ENCODE measurements at regions not wholly inside any gene's neighbourhood (a gene's known extent, or its start where the extent isn't known, plus 50 kb on each side); places are given as distances from the start of the nearest gene placed in this dataset.
A peak's percentile ranks its signal among the peaks of the same experiment; 100 is the strongest.
"Not testable (repeated sequence)": the region's sequence is repeated elsewhere in the genome, so short reads cannot be mapped to it uniquely, and the experiment has no call there.

GRCh38 chr5:177664737-177665136, 64.8 kb downstream of the B4GALT7 start:
- not testable (repeated sequence) for DNase-seq

GRCh38 chr5:177665172-177665571, 65.2 kb downstream of the B4GALT7 start:
- not testable (repeated sequence) for DNase-seq

- not testable (repeated sequence) for DNase-seq
These were observed 66.0 kb downstream of the B4GALT7 start for GRCh38 chr5:177665960-177666359.

GRCh38 chr5:177671035-177671754, 71.3 kb downstream of the B4GALT7 start:
- not testable (repeated sequence) for DNase-seq

GRCh38 chr5:177671755-177672690, 72.1 kb downstream of the B4GALT7 start:
- peak; percentile 61 for DNase-seq
